Activated T-helper 17 cell treated with anti-CD3 and anti-CD28 coated beads, Interleukin-2, amount 50 U/mL, for 72 hours (primary cell): ENCODE measurements at regions not wholly inside any gene's neighbourhood (a gene's known extent, or its start where the extent isn't known, plus 50 kb on each side); places are given as distances from the start of the nearest gene placed in this dataset.

Experiments
- ATAC-seq: fragments of 150-1000 bp; cut with Tn5 transposase; replicated peaks from 2 replicates; pipeline ENCODE4 v1.10.0; 2021; ENCODE audit warnings: mild to moderate bottlenecking, moderate library complexity
- H3K27ac Mint-ChIP-seq: one replicate; pipeline ENCODE4 v1.8.0; 2022; ENCODE audit warnings: mixed read lengths
- H3K27me3 Mint-ChIP-seq: one replicate; pipeline ENCODE4 v1.8.0; 2022; ENCODE audit warnings: mixed read lengths
- H3K36me3 Mint-ChIP-seq: one replicate; pipeline ENCODE4 v1.8.0; 2022; ENCODE audit warnings: low read depth, mild to moderate bottlenecking, mixed read lengths
- H3K4me1 Mint-ChIP-seq: one replicate; pipeline ENCODE4 v1.8.0; 2022; ENCODE audit warnings: mixed read lengths
- H3K4me3 Mint-ChIP-seq: one replicate; pipeline ENCODE4 v1.8.0; 2022; ENCODE audit warnings: mild to moderate bottlenecking, mixed read lengths
- H3K9me3 Mint-ChIP-seq: one replicate; pipeline ENCODE4 v1.8.0; 2022; ENCODE audit warnings: mixed read lengths

GRCh38 chr2:16119741-16120140 is 179.4 kb downstream of the MYCN start:
- Mint-ChIP-seq H3K4me1 (no peaks in the 10 kb centered on the region), H3K9me3 (no peaks in the 10 kb centered on the region), H3K4me3 (no peak overlapping the region), H3K27me3 (peaks cover 3% of the 10 kb centered on the region), H3K27ac (no peak overlapping the region), H3K36me3 (no peaks in the 10 kb centered on the region)
- no peak for ATAC-seq

GRCh38 chr2:16118611-16119590 is 178.6 kb downstream of the MYCN start:
- Mint-ChIP-seq H3K36me3 (no peaks in the 10 kb centered on the region), H3K9me3 (no peaks in the 10 kb centered on the region), H3K4me3 (no peak overlapping the region), H3K27me3 (peaks cover 3% of the 10 kb centered on the region), H3K27ac (no peak overlapping the region), H3K4me1 (no peaks in the 10 kb centered on the region)
- ATAC-seq: no peak

- no peaks in the 10 kb centered on the region for H3K9me3 Mint-ChIP-seq
- H3K4me3 Mint-ChIP-seq: no peak overlapping the region
- no peaks in the 10 kb centered on the region for H3K36me3 Mint-ChIP-seq
- no peak for ATAC-seq
- no peak overlapping the region for H3K27ac Mint-ChIP-seq
- no peaks in the 10 kb centered on the region for H3K4me1 Mint-ChIP-seq
- H3K27me3 Mint-ChIP-seq: peaks cover 3% of the 10 kb centered on the region
These were observed 177.7 kb downstream of the MYCN start for GRCh38 chr2:16117791-16118610.

DNA sequence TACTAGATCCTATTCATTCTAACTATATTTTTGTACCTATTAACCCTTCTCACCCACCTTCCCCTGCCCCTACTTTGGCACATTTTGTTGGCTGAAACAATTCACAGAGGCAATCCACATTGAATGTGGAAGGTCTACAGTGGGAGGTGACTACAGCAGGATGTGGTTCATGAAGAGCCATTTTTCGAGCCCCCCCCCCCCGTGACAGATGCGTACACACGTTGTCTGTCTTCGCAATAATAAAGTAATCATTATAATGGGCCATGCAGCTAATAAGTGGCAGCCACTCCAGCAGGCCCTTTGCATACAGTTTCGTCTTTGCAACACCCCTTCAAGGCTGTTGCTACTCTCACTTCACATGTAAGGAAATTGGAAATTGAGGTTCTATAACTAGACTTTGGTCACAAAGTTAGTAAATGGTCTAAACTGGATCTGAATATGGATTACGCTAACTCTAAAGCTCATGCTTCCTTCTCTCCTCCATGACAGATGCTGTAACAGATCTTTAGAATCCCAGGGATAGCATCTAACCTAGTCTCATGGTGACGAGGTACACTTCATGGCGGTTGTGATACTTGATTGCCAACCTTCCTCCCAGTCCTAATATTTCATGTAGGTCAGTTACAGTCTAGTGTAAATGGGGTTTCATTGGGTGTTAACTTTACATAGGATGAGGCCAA is 176.8 kb downstream of the MYCN start:
- no peaks in the 10 kb centered on the region for H3K9me3 Mint-ChIP-seq
- no peak overlapping the region for H3K4me3 Mint-ChIP-seq
- H3K4me1 Mint-ChIP-seq: no peaks in the 10 kb centered on the region
- no peaks in the 10 kb centered on the region for H3K36me3 Mint-ChIP-seq
- peaks cover 3% of the 10 kb centered on the region for H3K27me3 Mint-ChIP-seq
- no peak for ATAC-seq
- no peak overlapping the region for H3K27ac Mint-ChIP-seq

GRCh38 chr2:16115881-16116830 is 175.8 kb downstream of the MYCN start:
- Mint-ChIP-seq H3K4me1 (no peaks in the 10 kb centered on the region), H3K4me3 (no peak overlapping the region), H3K27me3 (peaks cover 3% of the 10 kb centered on the region), H3K36me3 (no peaks in the 10 kb centered on the region), H3K9me3 (no peaks in the 10 kb centered on the region), H3K27ac (no peak overlapping the region)
- ATAC-seq: no peak

- Mint-ChIP-seq H3K36me3 (no peaks in the 10 kb centered on the region), H3K9me3 (no peaks in the 10 kb centered on the region), H3K4me3 (no peak overlapping the region), H3K27me3 (peaks cover 3% of the 10 kb centered on the region), H3K4me1 (no peaks in the 10 kb centered on the region), H3K27ac (no peak overlapping the region)
- no peak for ATAC-seq
These were observed 174.9 kb downstream of the MYCN start for GRCh38 chr2:16115291-16115690.

- H3K9me3 Mint-ChIP-seq: no peaks in the 10 kb centered on the region
- ATAC-seq: no peak
These were observed 174.5 kb downstream of the MYCN start for GRCh38 chr2:16114836-16115235.

GRCh38 chr2:16114070-16114469 is 173.7 kb downstream of the MYCN start:
- no peaks in the 10 kb centered on the region for H3K4me1 Mint-ChIP-seq
- ATAC-seq: no peak
- H3K27me3 Mint-ChIP-seq: peaks cover 3% of the 10 kb centered on the region
- H3K4me3 Mint-ChIP-seq: no peak overlapping the region
- H3K9me3 Mint-ChIP-seq: no peaks in the 10 kb centered on the region
- H3K36me3 Mint-ChIP-seq: no peaks in the 10 kb centered on the region
- no peak overlapping the region for H3K27ac Mint-ChIP-seq

More at GRCh38 chr2:16114836-16115235, 174.5 kb downstream of the MYCN start:
- H3K4me3 Mint-ChIP-seq: no peak overlapping the region
- peaks cover 3% of the 10 kb centered on the region for H3K27me3 Mint-ChIP-seq
- H3K4me1 Mint-ChIP-seq: no peaks in the 10 kb centered on the region
- no peaks in the 10 kb centered on the region for H3K36me3 Mint-ChIP-seq
- H3K27ac Mint-ChIP-seq: no peak overlapping the region

DNA sequence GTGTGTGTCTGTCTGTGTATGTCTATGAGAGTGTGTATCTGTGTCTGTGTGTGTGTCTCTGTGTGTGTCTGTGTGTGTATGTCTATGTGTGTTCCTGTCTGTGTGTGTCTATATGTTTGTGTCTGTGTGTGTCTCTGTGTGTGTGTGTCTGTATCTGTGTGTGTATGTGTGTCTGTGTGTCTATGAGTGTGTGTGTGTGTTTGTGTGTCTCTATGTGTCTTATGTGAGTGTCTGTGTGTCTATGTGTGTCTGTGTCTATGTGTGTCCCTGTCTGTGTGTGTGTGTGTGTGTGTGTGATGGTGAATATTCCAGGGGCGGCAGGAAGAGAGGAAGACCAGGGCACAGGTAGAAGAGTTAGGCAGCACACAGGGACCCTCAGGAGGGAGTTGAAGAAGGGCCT is 173.2 kb downstream of the MYCN start:
- Mint-ChIP-seq H3K4me1 (no peaks in the 10 kb centered on the region), H3K27ac (no peak overlapping the region), H3K9me3 (no peaks in the 10 kb centered on the region), H3K4me3 (no peak overlapping the region), H3K27me3 (peaks cover 3% of the 10 kb centered on the region), H3K36me3 (no peaks in the 10 kb centered on the region)
- ATAC-seq: no peak

DNA sequence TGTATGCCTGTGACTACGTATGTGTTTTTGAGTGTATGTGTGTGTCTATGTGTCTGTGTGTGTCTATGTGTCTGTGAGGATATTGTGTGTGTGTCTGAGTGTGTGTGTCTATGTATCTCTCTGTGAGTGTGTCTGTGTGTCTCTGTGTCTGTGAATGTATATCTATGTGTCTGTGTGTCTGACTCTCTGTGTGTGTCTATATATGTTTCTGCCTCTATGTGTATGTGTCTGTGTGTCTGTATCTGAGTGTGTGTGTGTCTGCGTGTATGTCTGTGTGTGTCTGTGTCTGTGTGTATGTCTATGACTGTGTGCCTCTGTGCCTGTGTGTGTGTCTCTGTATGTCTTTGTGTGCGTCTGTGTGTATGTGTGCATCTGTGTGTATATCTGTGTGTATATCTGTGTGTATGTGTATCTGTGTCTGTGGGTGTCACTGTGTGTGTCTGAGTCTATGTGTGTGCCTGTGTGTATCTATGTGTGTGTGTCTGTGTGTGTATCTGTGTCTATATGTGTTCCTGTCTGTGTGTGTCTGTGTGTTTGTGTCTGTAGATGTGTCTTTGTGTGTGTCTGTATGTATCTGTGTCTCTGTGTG is 172.7 kb downstream of the MYCN start:
- Mint-ChIP-seq H3K9me3 (no peaks in the 10 kb centered on the region), H3K27me3 (peaks cover 3% of the 10 kb centered on the region), H3K4me1 (no peaks in the 10 kb centered on the region), H3K4me3 (no peak overlapping the region), H3K36me3 (no peaks in the 10 kb centered on the region), H3K27ac (no peak overlapping the region)
- ATAC-seq: no peak

DNA sequence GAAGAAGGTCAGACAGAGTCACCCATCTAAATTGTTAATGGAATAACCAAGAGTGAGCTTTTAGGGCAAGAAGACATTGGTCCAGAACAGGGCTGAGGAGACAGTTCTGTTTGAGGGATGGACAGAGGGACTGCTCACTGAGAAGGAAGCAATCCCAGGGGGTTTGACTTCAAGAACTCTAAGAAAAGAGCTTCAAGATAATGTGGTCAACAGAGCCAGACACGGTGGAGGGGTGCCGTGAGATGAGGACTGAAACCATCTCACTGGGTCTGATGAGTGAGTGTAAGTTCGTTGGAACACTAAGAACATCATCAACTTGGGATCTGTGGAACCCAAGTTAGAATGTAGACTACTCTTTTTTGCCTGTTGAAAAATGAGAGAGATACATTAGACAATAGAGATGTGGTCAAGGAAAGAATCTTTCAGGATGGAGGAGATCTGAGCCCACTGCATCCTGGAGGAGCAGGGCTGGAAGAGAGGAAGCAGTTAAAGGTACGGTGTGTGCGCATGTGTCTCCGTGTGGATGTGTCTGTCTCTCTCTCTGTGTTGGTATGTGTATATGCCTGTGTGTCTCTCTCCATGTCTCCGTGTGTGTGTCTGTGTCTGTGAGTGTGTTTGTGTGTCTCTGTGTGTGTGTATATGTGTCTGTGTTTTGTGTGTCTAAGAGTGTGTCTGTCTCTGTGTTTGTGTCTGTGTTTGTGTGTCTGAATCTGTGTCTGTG is 172.1 kb downstream of the MYCN start:
- peaks cover 3% of the 10 kb centered on the region for H3K27me3 Mint-ChIP-seq
- H3K36me3 Mint-ChIP-seq: no peaks in the 10 kb centered on the region
- no peak for ATAC-seq
- no peak overlapping the region for H3K27ac Mint-ChIP-seq
- no peak overlapping the region for H3K4me3 Mint-ChIP-seq
- H3K9me3 Mint-ChIP-seq: no peaks in the 10 kb centered on the region
- H3K4me1 Mint-ChIP-seq: no peaks in the 10 kb centered on the region

- no peaks in the 10 kb centered on the region for H3K9me3 Mint-ChIP-seq
- peaks cover 3% of the 10 kb centered on the region for H3K27me3 Mint-ChIP-seq
- no peaks in the 10 kb centered on the region for H3K4me1 Mint-ChIP-seq
- no peak overlapping the region for H3K4me3 Mint-ChIP-seq
- H3K36me3 Mint-ChIP-seq: no peaks in the 10 kb centered on the region
- no peak overlapping the region for H3K27ac Mint-ChIP-seq
- no peak for ATAC-seq
These were observed 171.5 kb downstream of the MYCN start for GRCh38 chr2:16111838-16112210.

DNA sequence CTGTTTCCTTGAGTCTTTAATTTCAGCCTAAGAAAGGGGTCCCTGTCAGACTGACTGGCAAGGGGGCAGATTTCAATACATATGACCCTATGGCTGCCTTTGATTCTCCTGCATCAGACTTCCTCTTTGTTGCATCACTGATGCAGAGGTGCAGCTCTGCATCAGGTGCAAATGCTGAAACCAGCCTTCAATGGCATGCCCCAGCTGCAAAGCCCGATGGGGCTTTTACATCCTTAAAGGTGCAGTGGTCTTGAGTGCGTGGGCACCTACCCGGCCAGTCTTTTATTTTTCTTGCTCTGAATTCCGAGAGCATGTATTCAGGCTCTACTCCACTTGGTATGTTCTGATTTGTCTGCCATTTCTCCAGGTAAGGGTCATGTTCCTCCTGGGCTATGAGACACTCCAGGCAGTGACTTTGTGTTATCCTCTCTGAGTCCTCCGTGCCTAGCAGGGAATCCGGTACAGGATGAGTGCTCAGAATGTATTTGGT is 169.5 kb downstream of the MYCN start:
- H3K4me3 Mint-ChIP-seq: no peak overlapping the region
- H3K36me3 Mint-ChIP-seq: no peaks in the 10 kb centered on the region
- no peak overlapping the region for H3K27ac Mint-ChIP-seq
- no peak for ATAC-seq
- H3K9me3 Mint-ChIP-seq: no peaks in the 10 kb centered on the region
- H3K4me1 Mint-ChIP-seq: no peaks in the 10 kb centered on the region
- H3K27me3 Mint-ChIP-seq: no peaks in the 10 kb centered on the region
